HL-60 (cell line): ENCODE measurements at regions not wholly inside any gene's neighbourhood (a gene's known extent, or its start where the extent isn't known, plus 50 kb on each side); places are given as distances from the start of the nearest gene placed in this dataset.

Experiments
- DNase-seq, 2 experiments: peaks; one replicate each; pipeline ENCODE4 v3.0.0-alpha.2; 2010 to 2020; ENCODE audit warnings: low read depth in 1 of 2, low spot score in 1 of 2
- H3K27ac ChIP-seq: fragments of 250-450 bp; sonication (Bioruptor Pico); replicated peaks from 2 replicates; pipeline ENCODE4 v1.5.1; 2020; ENCODE audit warnings: mild to moderate bottlenecking, moderate library complexity
- H3K27me3 ChIP-seq: fragments of 250-450 bp; sonication (Bioruptor Pico); 2 replicates; pipeline ENCODE4 v1.5.1; 2021; ENCODE audit warnings: mild to moderate bottlenecking, moderate library complexity; ENCODE audit not compliant: insufficient read depth, poor library complexity, severe bottlenecking
- H3K4me3 ChIP-seq: replicated peaks from 2 replicates; pipeline ENCODE4 v1.5.1; 2011; ENCODE audit warnings: mild to moderate bottlenecking, control low read depth, low read length; ENCODE audit not compliant: insufficient read depth
- GABPA ChIP-seq: IDR thresholded peaks from 2 replicates; pipeline ENCODE4 v1.6.1; 2012; ENCODE audit warnings: low read depth
- POLR2AphosphoS5 ChIP-seq: IDR thresholded peaks from 2 replicates; pipeline ENCODE4 v1.6.1; 2012; ENCODE audit warnings: low read depth
- SPI1 ChIP-seq: IDR thresholded peaks from 2 replicates; pipeline ENCODE4 v1.6.1; 2012; ENCODE audit warnings: low read depth, mild to moderate bottlenecking, borderline replicate concordance
- TF ChIP-seq, protein P1 (sequence below): IDR thresholded peaks from 2 replicates; pipeline ENCODE4 v1.6.1; 2012; ENCODE audit warnings: low read depth; ENCODE audit not compliant: insufficient replicate concordance
- TF ChIP-seq, protein P2 (sequence below): IDR thresholded peaks from one replicate; pipeline ENCODE4 v1.5.1; 2011; ENCODE audit warnings: low read length, control low read depth, inconsistent platforms; ENCODE audit not compliant: insufficient read depth

DNA sequence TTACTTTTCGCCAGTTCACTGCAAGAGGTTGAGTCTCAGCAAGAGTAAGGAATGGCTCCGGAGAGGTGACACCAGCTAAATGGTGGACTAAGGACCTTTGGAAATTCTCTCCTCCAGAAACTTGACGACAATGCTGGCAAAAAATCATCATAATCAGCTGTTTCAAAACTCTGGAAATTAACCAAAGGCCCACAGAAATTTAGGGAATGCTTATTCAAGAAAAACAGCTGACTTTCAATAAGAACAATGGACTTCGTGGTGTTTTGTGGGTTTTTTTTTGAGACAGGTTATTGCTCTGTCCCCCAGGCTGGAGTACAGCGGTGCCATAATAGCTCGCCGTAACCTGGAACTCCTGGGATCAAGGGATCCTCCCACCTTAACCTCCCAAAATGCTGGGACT lies 68.4 kb upstream of the SEPTIN5 start:
- TF ChIP-seq POLR2AphosphoS5 (no peak), SPI1 (no peak), GABPA (no peak)
- TF ChIP-seq, protein P1, sequence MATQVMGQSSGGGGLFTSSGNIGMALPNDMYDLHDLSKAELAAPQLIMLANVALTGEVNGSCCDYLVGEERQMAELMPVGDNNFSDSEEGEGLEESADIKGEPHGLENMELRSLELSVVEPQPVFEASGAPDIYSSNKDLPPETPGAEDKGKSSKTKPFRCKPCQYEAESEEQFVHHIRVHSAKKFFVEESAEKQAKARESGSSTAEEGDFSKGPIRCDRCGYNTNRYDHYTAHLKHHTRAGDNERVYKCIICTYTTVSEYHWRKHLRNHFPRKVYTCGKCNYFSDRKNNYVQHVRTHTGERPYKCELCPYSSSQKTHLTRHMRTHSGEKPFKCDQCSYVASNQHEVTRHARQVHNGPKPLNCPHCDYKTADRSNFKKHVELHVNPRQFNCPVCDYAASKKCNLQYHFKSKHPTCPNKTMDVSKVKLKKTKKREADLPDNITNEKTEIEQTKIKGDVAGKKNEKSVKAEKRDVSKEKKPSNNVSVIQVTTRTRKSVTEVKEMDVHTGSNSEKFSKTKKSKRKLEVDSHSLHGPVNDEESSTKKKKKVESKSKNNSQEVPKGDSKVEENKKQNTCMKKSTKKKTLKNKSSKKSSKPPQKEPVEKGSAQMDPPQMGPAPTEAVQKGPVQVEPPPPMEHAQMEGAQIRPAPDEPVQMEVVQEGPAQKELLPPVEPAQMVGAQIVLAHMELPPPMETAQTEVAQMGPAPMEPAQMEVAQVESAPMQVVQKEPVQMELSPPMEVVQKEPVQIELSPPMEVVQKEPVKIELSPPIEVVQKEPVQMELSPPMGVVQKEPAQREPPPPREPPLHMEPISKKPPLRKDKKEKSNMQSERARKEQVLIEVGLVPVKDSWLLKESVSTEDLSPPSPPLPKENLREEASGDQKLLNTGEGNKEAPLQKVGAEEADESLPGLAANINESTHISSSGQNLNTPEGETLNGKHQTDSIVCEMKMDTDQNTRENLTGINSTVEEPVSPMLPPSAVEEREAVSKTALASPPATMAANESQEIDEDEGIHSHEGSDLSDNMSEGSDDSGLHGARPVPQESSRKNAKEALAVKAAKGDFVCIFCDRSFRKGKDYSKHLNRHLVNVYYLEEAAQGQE = no peak
- TF ChIP-seq, protein P2, sequence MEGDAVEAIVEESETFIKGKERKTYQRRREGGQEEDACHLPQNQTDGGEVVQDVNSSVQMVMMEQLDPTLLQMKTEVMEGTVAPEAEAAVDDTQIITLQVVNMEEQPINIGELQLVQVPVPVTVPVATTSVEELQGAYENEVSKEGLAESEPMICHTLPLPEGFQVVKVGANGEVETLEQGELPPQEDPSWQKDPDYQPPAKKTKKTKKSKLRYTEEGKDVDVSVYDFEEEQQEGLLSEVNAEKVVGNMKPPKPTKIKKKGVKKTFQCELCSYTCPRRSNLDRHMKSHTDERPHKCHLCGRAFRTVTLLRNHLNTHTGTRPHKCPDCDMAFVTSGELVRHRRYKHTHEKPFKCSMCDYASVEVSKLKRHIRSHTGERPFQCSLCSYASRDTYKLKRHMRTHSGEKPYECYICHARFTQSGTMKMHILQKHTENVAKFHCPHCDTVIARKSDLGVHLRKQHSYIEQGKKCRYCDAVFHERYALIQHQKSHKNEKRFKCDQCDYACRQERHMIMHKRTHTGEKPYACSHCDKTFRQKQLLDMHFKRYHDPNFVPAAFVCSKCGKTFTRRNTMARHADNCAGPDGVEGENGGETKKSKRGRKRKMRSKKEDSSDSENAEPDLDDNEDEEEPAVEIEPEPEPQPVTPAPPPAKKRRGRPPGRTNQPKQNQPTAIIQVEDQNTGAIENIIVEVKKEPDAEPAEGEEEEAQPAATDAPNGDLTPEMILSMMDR = no peak
- no peak overlapping the region for H3K27ac ChIP-seq
- no peaks in the 10 kb centered on the region for H3K27me3 ChIP-seq
- DNase-seq = no peak
- no peak overlapping the region for H3K4me3 ChIP-seq

DNA sequence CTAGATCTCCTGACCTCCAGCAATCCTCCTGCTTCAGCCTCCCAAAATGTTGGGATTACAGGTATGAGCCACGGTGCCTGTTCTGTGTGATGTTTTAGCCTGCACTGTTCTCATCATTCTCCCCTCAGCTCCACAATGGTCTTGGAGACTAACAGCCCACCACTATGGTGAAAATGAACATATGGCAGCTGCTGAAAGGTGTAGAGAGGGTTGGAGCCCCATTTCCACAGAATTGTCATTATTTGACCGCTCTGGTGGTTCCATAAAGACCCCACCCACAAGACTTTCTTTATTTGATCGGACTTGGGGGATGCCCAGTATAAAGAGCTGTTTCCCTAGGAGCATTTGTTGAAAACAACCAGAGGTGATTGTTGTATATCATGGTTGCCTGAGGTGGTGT lies 67.9 kb upstream of the SEPTIN5 start:
- DNase-seq = no peak
- H3K27ac ChIP-seq = no peak overlapping the region
- no peaks in the 10 kb centered on the region for H3K27me3 ChIP-seq
- H3K4me3 ChIP-seq = no peak overlapping the region
- TF ChIP-seq GABPA (no peak), POLR2AphosphoS5 (no peak), SPI1 (no peak)
- TF ChIP-seq, protein P2 = no peak
- TF ChIP-seq, protein P1 = no peak

DNA sequence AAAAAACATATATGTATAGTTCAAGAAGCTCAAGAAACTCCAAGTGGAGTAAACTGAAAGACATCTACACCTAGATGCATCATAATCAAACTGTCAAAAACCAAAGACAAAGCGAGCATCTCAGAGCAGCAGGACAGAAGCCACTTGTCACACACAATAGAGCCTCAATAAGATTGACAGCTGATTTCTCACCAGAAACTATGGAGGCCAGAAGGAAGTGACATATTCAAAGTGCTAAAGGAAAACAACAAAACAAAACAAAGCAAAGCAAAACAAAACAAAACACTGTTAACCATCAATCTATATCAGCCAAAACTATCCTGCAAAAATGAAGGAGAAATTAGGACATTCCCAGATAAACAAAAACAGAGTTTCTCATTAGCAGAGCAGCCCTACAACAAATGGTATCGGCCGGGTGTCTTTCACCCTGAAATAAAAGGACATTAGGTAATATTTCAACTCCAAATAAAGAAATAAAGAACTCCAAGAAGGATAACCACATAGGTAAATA lies 65.8 kb upstream of the SEPTIN5 start:
- DNase-seq = peak in 1 of 2 experiments; percentile 20
- no peaks in the 10 kb centered on the region for H3K27me3 ChIP-seq
- TF ChIP-seq GABPA (no peak), POLR2AphosphoS5 (no peak), SPI1 (no peak)
- TF ChIP-seq, protein P2 = no peak
- TF ChIP-seq, protein P1 = no peak
- no peak overlapping the region for H3K27ac ChIP-seq
- H3K4me3 ChIP-seq = no peak overlapping the region
